Fibroblast of pulmonary artery (primary cell): ENCODE measurements at regions not wholly inside any gene's neighbourhood (a gene's known extent, or its start where the extent isn't known, plus 50 kb on each side); places are given as distances from the start of the nearest gene placed in this dataset.

Source experiments
- DNase-seq: peaks from one replicate; pipeline ENCODE4 v3.0.0-alpha.2; 2010; ENCODE audit warnings: low read depth
- H3K4me3 ChIP-seq: replicated peaks from 2 replicates; pipeline ENCODE4 v1.5.1; 2011; ENCODE audit warnings: low read depth, mild to moderate bottlenecking, control low read depth, low read length, moderate library complexity
- CTCF ChIP-seq: IDR thresholded peaks from 2 replicates; pipeline ENCODE4 v1.5.1; 2011; ENCODE audit warnings: mild to moderate bottlenecking, control low read depth, low read length, inconsistent platforms; ENCODE audit errors: missing control alignments

GRCh38 chr2:6073191-6074088 is 381.3 kb downstream of the SOX11 start:
- no peak for DNase-seq
- no peak overlapping the region for H3K4me3 ChIP-seq

GRCh38 chr2:6074089-6074643 is 382.0 kb downstream of the SOX11 start:
- no peak overlapping the region for H3K4me3 ChIP-seq
- TF ChIP-seq CTCF = no peak
- no peak for DNase-seq

More at GRCh38 chr2:6073191-6074088, 381.3 kb downstream of the SOX11 start:
- TF ChIP-seq CTCF = no peak

- TF ChIP-seq CTCF = no peak
- no peak for DNase-seq
- no peak overlapping the region for H3K4me3 ChIP-seq
These were observed 385.4 kb downstream of the SOX11 start for GRCh38 chr2:6077585-6077984.

- TF ChIP-seq CTCF = no peak
- DNase-seq = no peak
- no peak overlapping the region for H3K4me3 ChIP-seq
These were observed 386.2 kb downstream of the SOX11 start for GRCh38 chr2:6078414-6078813.

- DNase-seq = no peak
- H3K4me3 ChIP-seq = no peak overlapping the region
- TF ChIP-seq CTCF = no peak
These were observed 387.2 kb downstream of the SOX11 start for GRCh38 chr2:6079405-6079804.

- TF ChIP-seq CTCF = no peak
- no peak overlapping the region for H3K4me3 ChIP-seq
- DNase-seq = no peak
These were observed 389.0 kb downstream of the SOX11 start for GRCh38 chr2:6080932-6081753.
